ENCODE measurements at regions not wholly inside any gene's neighbourhood (a gene's known extent, or its start where the extent isn't known, plus 50 kb on each side); places are given as distances from the start of the nearest gene placed in this dataset.
"Not testable (repeated sequence)": the region's sequence is repeated elsewhere in the genome, so short reads cannot be mapped to it uniquely, and the experiment has no call there.

- TF ChIP-seq CTCF (IDR thresholded peaks at IDR 0.05; ENCODE audit: low read depth, low read length): no peak
- H3K4me3 ChIP-seq (ENCODE audit: low read depth, low read length): no peak overlapping the region
Measured at GRCh38 chr6:113679051-113679450, 178.1 kb upstream of the MARCKS start.

- no peak overlapping the region for H3K4me3 ChIP-seq (ENCODE audit: low read depth, low read length)
- no peak for TF ChIP-seq CTCF (IDR thresholded peaks at IDR 0.05; ENCODE audit: low read depth, low read length)
Measured at GRCh38 chr6:113680301-113680700, 176.8 kb upstream of the MARCKS start.

GRCh38 chr6:113683968-113684367, 173.2 kb upstream of the MARCKS start:
- H3K4me3 ChIP-seq (ENCODE audit: low read depth, low read length): no peak overlapping the region
- TF ChIP-seq CTCF (IDR thresholded peaks at IDR 0.05; ENCODE audit: low read depth, low read length): no peak

- no peak for TF ChIP-seq CTCF (IDR thresholded peaks at IDR 0.05; ENCODE audit: low read depth, low read length)
- no peak overlapping the region for H3K4me3 ChIP-seq (ENCODE audit: low read depth, low read length)
Measured at GRCh38 chr6:113684382-113684901, 172.7 kb upstream of the MARCKS start.

GRCh38 chr6:113686049-113686448, 171.1 kb upstream of the MARCKS start:
- no peak for TF ChIP-seq CTCF (IDR thresholded peaks at IDR 0.05; ENCODE audit: low read depth, low read length)
- no peak overlapping the region for H3K4me3 ChIP-seq (ENCODE audit: low read depth, low read length)

- not testable (repeated sequence) for H3K4me3 ChIP-seq (ENCODE audit: low read depth, low read length)
Measured at GRCh38 chr6:113689620-113690019, 167.5 kb upstream of the MARCKS start.

- TF ChIP-seq CTCF (IDR thresholded peaks at IDR 0.05; ENCODE audit: low read depth, low read length): no peak
- H3K4me3 ChIP-seq (ENCODE audit: low read depth, low read length): no peak overlapping the region
Measured at GRCh38 chr6:113690281-113691259, 166.6 kb upstream of the MARCKS start.
